Liver (tissue), 3 donors: ENCODE measurements at regions not wholly inside any gene's neighbourhood (a gene's known extent, or its start where the extent isn't known, plus 50 kb on each side); places are given as distances from the start of the nearest gene placed in this dataset.

ENCODE experiments used
- CTCF ChIP-seq: fragments of 150-350 bp; IDR thresholded peaks from 2 replicates; pipeline ENCODE4 v1.5.1; 2017; ENCODE audit warnings: improper control_type of control experiment, low read depth, low read length; ENCODE audit not compliant: missing input control
- EGR1 ChIP-seq, 2 donors: IDR thresholded peaks; 2 replicates each; pipeline ENCODE4 v1.6.1; 2016 to 2018; ENCODE audit warnings: antibody characterized with exemption in 2 of 2, low read depth in 2 of 2
- GABPA ChIP-seq, 2 donors: IDR thresholded peaks in 1 of 2; conservative IDR thresholded peaks in 1 of 2; 2 replicates each; pipeline ENCODE4 v1.6.1; 2016; ENCODE audit warnings: antibody characterized with exemption in 2 of 2, mild to moderate bottlenecking in 1 of 2, moderate library complexity in 1 of 2
- HNF4A ChIP-seq, 2 donors: conservative IDR thresholded peaks; 2 replicates each; pipeline ENCODE4 v1.6.1; 2016; ENCODE audit warnings: antibody characterized with exemption in 2 of 2, mild to moderate bottlenecking in 2 of 2
- JUND ChIP-seq, 2 donors: IDR thresholded peaks; 2 replicates each; pipeline ENCODE4 v1.6.1; 2016; ENCODE audit warnings: antibody characterized with exemption in 2 of 2
- NR2F2 ChIP-seq: IDR thresholded peaks from 2 replicates; pipeline ENCODE4 v1.6.1; 2016; ENCODE audit warnings: antibody characterized with exemption
- RAD21 ChIP-seq, 2 donors: IDR thresholded peaks; 2 replicates each; pipeline ENCODE4 v1.6.1; 2016; ENCODE audit warnings: antibody characterized with exemption in 2 of 2, mild to moderate bottlenecking in 2 of 2
- REST ChIP-seq: IDR thresholded peaks from 2 replicates; pipeline ENCODE4 v1.6.1; 2016; ENCODE audit warnings: antibody characterized with exemption, mild to moderate bottlenecking
- TAF1 ChIP-seq: conservative IDR thresholded peaks from 2 replicates; pipeline ENCODE4 v1.6.1; 2016; ENCODE audit warnings: antibody characterized with exemption, mild to moderate bottlenecking
- donor health status: healthy.
- donor health status: healthy.

GRCh38 chr5:158277276-158277675 is 418.3 kb upstream of the CLINT1 start:
- TF ChIP-seq HNF4A (conservative IDR thresholded peaks at IDR 0.05) (no peak), CTCF (no peak), GABPA (IDR thresholded peaks at IDR 0.05 in 1 of 2, conservative IDR thresholded peaks at IDR 0.05 in 1 of 2) (no peak), TAF1 (no peak), RAD21 (IDR thresholded peaks at IDR 0.05) (no peak), EGR1 (IDR thresholded peaks at IDR 0.05; ENCODE audit: low read depth in 2 of 2) (no peak), JUND (IDR thresholded peaks at IDR 0.05) (no peak), NR2F2 (no peak), REST (no peak)
